SHP77 treated with DMSO at 0.1 percent for 48 hours (cell line): ENCODE measurements at regions not wholly inside any gene's neighbourhood (a gene's known extent, or its start where the extent isn't known, plus 50 kb on each side); places are given as distances from the start of the nearest gene placed in this dataset.
"Not testable (repeated sequence)": the region's sequence is repeated elsewhere in the genome, so short reads cannot be mapped to it uniquely, and the experiment has no call there.

Experiments used
- DNase-seq: peaks from one replicate; lab custom pipeline; 2025; lab: John Stamatoyannopoulos, UW

- DNase-seq = not testable (repeated sequence)
These were observed 94.4 kb downstream of the TRIM43 start for GRCh38 chr2:95686056-95686825.

GRCh38 chr2:95687852-95688251 is 96.1 kb downstream of the TRIM43 start:
- DNase-seq = not testable (repeated sequence)

- DNase-seq = not testable (repeated sequence)
These were observed 99.4 kb downstream of the TRIM43 start for GRCh38 chr2:95691210-95691609.

GRCh38 chr2:95693071-95693846 is 101.5 kb downstream of the TRIM43 start:
- not testable (repeated sequence) for DNase-seq

- no peak for DNase-seq
These were observed 103.8 kb downstream of the TRIM43 start for GRCh38 chr2:95695613-95696012.

DNA sequence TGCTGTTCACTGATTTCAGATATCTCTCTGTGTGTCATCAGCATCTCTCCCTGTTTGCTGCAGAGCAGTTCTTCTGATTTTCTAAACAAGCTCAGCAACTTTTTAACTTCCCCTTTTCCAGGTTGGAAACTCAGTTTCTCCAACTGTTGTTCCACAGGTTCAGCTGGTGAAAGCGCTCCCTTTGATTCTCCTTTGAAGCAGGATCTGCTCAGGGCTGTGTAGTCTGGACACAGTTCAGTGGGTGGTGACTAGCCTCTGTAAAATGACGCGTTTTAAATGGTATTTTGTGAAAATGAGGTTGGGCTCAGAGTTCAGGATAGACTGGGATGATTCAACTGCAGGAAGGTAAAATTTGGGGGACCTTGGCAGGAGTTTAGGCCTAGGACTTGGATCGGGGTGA is 106.3 kb downstream of the TRIM43 start:
- no peak for DNase-seq

DNA sequence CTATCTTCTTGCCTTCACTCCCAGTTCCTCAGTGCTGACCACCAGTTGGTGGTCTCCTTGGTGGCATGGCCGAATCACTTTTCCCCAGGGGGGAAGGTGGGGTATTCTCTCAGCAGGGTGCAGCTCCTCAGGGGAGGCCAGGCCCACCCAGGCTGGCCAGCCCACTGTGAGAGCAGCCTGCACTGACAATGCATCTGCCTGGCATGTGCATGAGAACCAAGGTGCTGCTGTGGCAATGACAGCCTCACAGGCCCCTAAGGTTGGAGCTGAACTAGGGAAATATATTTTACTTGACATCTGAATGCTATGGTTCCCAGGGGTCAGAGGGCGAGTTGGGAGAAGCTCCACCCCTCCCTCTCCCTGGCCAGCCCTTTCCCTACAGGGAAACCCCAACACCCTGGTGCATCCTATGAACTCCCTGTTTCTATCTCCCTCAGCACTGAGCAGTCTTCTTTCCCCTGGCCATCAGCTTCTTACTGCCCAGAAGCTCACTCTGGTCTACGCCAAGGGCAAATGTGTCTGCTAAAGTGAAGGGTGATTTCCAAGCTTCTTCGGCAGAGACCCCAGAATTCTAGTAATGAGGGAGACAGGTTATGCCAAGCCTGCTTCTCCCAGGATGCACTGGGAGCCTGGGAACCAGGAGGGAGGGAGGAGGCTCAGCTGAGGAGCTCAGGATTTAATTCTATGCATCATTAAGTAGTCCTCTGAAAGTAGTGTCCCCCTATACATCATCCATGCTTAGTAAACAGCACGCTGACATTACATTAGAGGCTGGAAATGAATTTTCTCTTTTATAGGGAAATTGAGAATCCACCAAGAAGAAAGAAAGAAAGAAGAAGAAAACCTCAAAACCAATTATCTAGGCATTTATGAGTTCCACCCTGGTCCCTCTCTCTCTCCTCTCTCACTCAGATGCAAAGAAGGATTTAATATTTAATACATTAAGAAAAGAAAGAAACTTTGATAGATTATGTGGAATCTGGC is 107.7 kb downstream of the TRIM43 start:
- not testable (repeated sequence) for DNase-seq

DNA sequence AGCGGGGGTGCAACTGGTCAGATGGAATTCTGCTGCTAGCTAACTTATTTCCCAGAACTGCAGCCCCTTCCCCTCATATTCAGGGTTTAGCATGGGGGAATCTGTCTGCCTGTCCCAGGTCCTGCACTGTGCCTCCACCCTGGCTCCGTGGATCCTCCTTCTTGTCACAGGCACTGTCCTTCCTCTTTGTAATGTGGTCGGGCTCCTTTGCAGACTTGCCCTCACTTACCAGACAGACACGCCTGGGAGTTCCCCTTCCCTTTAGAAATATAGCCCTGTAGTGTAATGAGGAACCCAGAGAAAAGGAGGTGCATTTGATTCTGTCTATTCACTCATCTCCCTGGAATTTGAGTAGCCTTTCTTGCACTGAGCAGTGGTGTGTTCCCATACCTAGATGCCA is 108.7 kb downstream of the TRIM43 start:
- no peak for DNase-seq

- DNase-seq = no peak
These were observed 110.7 kb downstream of the TRIM43 start for GRCh38 chr2:95702471-95702870.

DNA sequence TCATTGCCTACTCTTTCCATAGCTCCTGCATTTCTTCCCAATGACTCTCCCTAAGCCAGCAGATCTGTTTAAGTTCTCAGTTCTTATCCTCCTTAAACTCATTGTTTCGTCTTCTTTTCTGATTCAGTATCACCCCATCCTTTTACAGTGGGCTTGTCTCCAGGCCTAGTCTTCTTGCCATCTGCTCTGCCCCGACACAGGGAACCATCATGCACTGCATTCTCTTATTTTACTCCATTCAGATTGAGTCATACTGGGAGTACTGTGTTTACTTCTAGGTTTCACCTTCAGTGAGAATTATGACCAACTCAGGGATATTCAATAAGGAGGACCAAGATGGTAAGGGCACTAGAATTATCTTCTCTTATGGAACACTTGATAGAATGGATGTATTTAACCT is 115.4 kb downstream of the TRIM43 start:
- DNase-seq = not testable (repeated sequence)

- DNase-seq = no peak
These were observed 116.0 kb downstream of the TRIM43 start for GRCh38 chr2:95707837-95708236.

DNA sequence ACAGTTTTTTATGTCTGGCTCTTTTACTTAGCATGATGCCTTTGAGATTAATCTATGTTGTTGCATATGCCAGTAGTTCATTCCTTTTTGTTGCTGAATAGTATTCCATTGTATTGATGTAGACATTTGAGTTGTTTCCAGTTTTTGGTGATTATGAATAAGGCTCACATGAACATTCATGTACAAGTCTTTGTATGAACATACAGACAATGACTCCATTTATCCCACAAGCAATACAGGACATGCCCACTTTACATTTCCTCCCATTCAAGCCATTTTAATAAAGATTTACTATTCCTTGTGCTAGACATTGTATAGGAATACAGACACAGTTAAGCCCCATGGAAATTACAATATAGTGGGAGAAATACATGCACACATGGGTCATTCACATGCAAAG is 118.0 kb downstream of the TRIM43 start:
- no peak for DNase-seq

- DNase-seq = not testable (repeated sequence)
These were observed 121.8 kb downstream of the TRIM43 start for GRCh38 chr2:95713470-95714177.

DNA sequence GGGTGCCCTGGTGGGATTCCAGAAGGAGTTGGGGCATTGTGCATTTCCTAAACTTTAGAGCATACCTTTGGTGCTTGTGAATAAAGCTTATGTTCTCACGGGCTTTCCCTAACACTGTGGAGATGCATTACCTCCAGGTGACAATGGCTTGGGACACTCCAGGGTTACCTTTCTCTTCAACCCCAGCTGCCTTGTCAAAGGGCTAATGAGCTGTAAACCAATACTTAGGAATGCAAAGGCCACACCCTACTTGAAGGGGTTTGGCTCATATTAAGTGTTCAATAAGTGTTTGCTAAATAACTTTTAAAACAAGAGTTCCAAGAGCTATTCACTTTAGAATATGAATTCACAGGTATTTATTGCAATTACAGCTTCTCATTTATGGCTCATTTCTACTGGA is 122.6 kb downstream of the TRIM43 start:
- not testable (repeated sequence) for DNase-seq

GRCh38 chr2:95719473-95720060 is 127.8 kb downstream of the TRIM43 start:
- no peak for DNase-seq

- no peak for DNase-seq
These were observed 129.9 kb downstream of the TRIM43 start for GRCh38 chr2:95721726-95722125.

DNA sequence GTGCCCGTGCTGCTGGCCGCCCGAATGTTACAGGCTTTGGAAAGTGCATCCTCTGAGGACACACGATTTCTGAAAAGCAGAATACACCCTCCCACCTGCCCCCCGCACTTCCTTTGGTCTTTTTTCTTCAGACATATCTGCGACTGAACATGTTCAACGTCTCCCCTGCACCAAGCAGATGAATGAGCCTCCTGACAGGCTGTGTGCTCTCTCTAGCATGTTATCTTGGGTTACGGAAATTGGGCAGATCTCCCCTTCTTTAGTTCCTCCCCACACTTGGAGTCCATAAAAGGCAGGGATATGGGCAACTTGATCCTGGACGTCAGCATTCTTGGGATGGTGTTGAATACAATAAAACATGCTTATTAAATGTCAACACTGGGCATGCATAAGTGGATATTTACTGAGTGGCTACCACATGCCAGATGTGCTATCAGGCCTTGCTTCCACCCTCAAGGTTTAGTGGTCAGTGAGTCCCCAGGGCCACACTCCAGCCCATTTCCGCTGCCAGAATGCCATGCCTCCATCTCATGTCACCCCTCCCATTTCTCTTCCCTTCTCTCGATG is 130.4 kb downstream of the TRIM43 start:
- DNase-seq = no peak

DNA sequence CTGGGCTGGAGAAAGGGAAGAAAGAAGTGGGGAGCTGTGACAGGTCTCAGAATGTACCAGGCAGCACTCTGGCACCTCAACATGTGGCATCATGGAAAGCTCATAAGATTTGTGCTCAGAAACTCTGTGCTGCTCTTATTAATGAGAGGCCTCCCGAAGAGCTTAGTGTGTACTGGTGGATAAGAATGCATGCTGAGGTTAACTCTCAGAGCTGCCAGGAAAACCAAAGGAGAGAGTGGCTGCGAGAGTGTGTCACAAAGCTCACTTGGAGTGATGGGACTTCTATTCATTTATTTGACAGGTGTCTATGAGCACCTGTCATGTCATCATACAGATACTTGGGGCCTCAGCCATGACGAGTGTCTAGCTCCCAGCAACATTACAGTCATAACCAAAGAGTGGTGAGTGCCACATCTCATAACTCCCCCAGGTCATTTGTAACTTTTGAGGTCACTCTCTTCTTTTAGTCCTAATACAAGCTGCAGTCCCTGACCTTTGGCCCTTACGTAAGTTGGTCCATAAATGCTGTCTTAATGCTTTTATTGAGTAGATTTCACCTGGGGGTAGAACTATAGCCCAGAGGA is 131.9 kb downstream of the TRIM43 start:
- DNase-seq = not testable (repeated sequence)

- DNase-seq = not testable (repeated sequence)
These were observed 133.4 kb downstream of the TRIM43 start for GRCh38 chr2:95725191-95725590.

DNA sequence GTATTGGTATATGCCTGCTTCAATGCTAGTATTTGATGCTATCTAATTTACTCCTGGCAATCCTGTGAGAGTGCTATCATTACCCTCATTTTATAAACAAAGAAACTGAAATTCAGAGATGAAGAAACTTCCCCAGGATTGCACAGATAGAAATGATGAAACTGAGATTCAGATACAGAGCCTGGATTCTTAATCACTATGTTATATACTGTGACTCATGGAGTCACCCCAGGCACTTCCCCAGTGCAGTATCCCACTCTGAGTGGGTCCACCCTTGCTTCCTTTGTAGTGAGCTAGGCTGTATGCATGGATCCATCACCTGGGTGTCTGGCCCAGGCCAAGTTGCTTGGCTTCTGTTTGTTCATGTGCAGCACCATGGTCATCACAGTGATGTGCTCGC is 133.9 kb downstream of the TRIM43 start:
- not testable (repeated sequence) for DNase-seq
